ENCODE measurements at regions not wholly inside any gene's neighbourhood (a gene's known extent, or its start where the extent isn't known, plus 50 kb on each side); places are given as distances from the start of the nearest gene placed in this dataset.

- TF ChIP-seq CTCF (IDR thresholded peaks at IDR 0.05; ENCODE audit: low read depth, low read length): no peak
- POLR2A ChIA-PET: no interaction called here
- no peaks in the 10 kb centered on the region for H3K27me3 ChIP-seq (ENCODE audit: control insufficient read depth, insufficient read depth, low read length)
- peaks cover 9% of the 10 kb centered on the region; the same call in 1 of the 2 replicates for H3K9me3 ChIP-seq (ENCODE audit: control insufficient read depth, insufficient read depth, low read length)
- H3K27ac ChIP-seq (ENCODE audit: low read depth, low read length): no peak overlapping the region
- no peak for DNase-seq (ENCODE audit: low read depth, low spot score)
- CTCF ChIA-PET: no interaction called here
- no peak overlapping the region for H3K4me3 ChIP-seq (ENCODE audit: low read depth, low read length)
Measured at GRCh38 chr15:93566762-93567161, 477.8 kb upstream of the RGMA start.

- Histone ChIP-seq H3K9me3 (ENCODE audit: control insufficient read depth, insufficient read depth, low read length) (peaks cover 12% of the 10 kb centered on the region; the same call in 1 of the 2 replicates), H3K4me3 (ENCODE audit: low read depth, low read length) (no peak overlapping the region), H3K27ac (ENCODE audit: low read depth, low read length) (no peak overlapping the region), H3K27me3 (ENCODE audit: control insufficient read depth, insufficient read depth, low read length) (no peaks in the 10 kb centered on the region)
- TF ChIP-seq CTCF (IDR thresholded peaks at IDR 0.05; ENCODE audit: low read depth, low read length): no peak
- ChIA-PET POLR2A (no interaction called here), CTCF (interaction anchor here (0.7 kb wide), 1 partner anchor 155 kb away, joined by 3 read pairs; no protein-coding TSS in a partner anchor)
- DNase-seq (ENCODE audit: low read depth, low spot score): no peak
Measured at GRCh38 chr15:93565201-93565600, 476.2 kb upstream of the RGMA start.

- H3K9me3 ChIP-seq (ENCODE audit: control insufficient read depth, insufficient read depth, low read length): peaks cover 12% of the 10 kb centered on the region; the same call in 1 of the 2 replicates
- POLR2A ChIA-PET: no interaction called here
- DNase-seq (ENCODE audit: low read depth, low spot score): no peak
- CTCF ChIA-PET: no interaction called here
- H3K27ac ChIP-seq (ENCODE audit: low read depth, low read length): no peak overlapping the region
- no peak overlapping the region for H3K4me3 ChIP-seq (ENCODE audit: low read depth, low read length)
- H3K27me3 ChIP-seq (ENCODE audit: control insufficient read depth, insufficient read depth, low read length): no peaks in the 10 kb centered on the region
- TF ChIP-seq CTCF (IDR thresholded peaks at IDR 0.05; ENCODE audit: low read depth, low read length): no peak
Measured at GRCh38 chr15:93563218-93563617, 474.2 kb upstream of the RGMA start.

GRCh38 chr15:93562395-93563123, 473.5 kb upstream of the RGMA start:
- CTCF ChIA-PET: no interaction called here
- DNase-seq (ENCODE audit: low read depth, low spot score): no peak
- Histone ChIP-seq H3K27ac (ENCODE audit: low read depth, low read length) (no peak overlapping the region), H3K27me3 (ENCODE audit: control insufficient read depth, insufficient read depth, low read length) (no peaks in the 10 kb centered on the region), H3K9me3 (ENCODE audit: control insufficient read depth, insufficient read depth, low read length) (peaks cover 12% of the 10 kb centered on the region; the same call in 1 of the 2 replicates), H3K4me3 (ENCODE audit: low read depth, low read length) (no peak overlapping the region)
- TF ChIP-seq CTCF (IDR thresholded peaks at IDR 0.05; ENCODE audit: low read depth, low read length): no peak
- POLR2A ChIA-PET: no interaction called here

GRCh38 chr15:93557696-93558095, 468.7 kb upstream of the RGMA start:
- POLR2A ChIA-PET: no interaction called here
- TF ChIP-seq CTCF (IDR thresholded peaks at IDR 0.05; ENCODE audit: low read depth, low read length): no peak
- H3K9me3 ChIP-seq (ENCODE audit: control insufficient read depth, insufficient read depth, low read length): peaks cover 9% of the 10 kb centered on the region; the same call in 1 of the 2 replicates
- DNase-seq (ENCODE audit: low read depth, low spot score): no peak
- H3K27me3 ChIP-seq (ENCODE audit: control insufficient read depth, insufficient read depth, low read length): no peaks in the 10 kb centered on the region
- H3K27ac ChIP-seq (ENCODE audit: low read depth, low read length): no peak overlapping the region
- CTCF ChIA-PET: no interaction called here
- no peak overlapping the region for H3K4me3 ChIP-seq (ENCODE audit: low read depth, low read length)

Measured in AG04450 (cell line).